ENCODE measurements at regions not wholly inside any gene's neighbourhood (a gene's known extent, or its start where the extent isn't known, plus 50 kb on each side); places are given as distances from the start of the nearest gene placed in this dataset.
"Not testable (repeated sequence)": the region's sequence is repeated elsewhere in the genome, so short reads cannot be mapped to it uniquely, and the experiment has no call there.

GRCh38 chr15:81880833-81881232 lies 165.0 kb downstream of the MEX3B start:
- no peak overlapping the region for H3K4me2 ChIP-seq

GRCh38 chr15:81880314-81880713 lies 165.5 kb downstream of the MEX3B start:
- H3K9me2 ChIP-seq (replicated peaks; ENCODE audit: insufficient read depth): no peaks in the 10 kb centered on the region

More at GRCh38 chr15:81880833-81881232, 165.0 kb downstream of the MEX3B start:
- Histone ChIP-seq H3K4me3 (no peak overlapping the region), H3K27me3 (no peaks in the 10 kb centered on the region), H3K4me1 (ENCODE audit: insufficient read depth) (no peaks in the 10 kb centered on the region), H3K27ac (no peak overlapping the region), H2AFZ (no peak overlapping the region), H3K9me3 (ENCODE audit: low read depth) (no peaks in the 10 kb centered on the region), H4K20me1 (ENCODE audit: insufficient read depth, poor library complexity, severe bottlenecking) (no peaks in the 10 kb centered on the region), H3K36me3 (replicated peaks; ENCODE audit: insufficient read depth, low read depth) (no peaks in the 10 kb centered on the region), H3K9me2 (replicated peaks; ENCODE audit: insufficient read depth) (no peaks in the 10 kb centered on the region), H3K79me2 (no peaks in the 10 kb centered on the region)
- WGBS (ENCODE audit: low lambda C conversion rate, missing lambda C conversion rate): 85% methylated on average over 5 of the region's 5 CpGs
- no peak for DNase-seq (ENCODE audit: low spot score)
- TF ChIP-seq CTCF (IDR thresholded peaks at IDR 0.05; ENCODE audit: poor library complexity) (no peak), EZH2 (IDR thresholded peaks at IDR 0.05; ENCODE audit: borderline replicate concordance) (no peak), EZH2phosphoT487 (IDR thresholded peaks at IDR 0.05; ENCODE audit: low read depth, severe bottlenecking, unreplicated experiment) (no peak)

GRCh38 chr15:81875717-81876116 lies 170.1 kb downstream of the MEX3B start:
- H3K4me3 ChIP-seq; H3K4me1 ChIP-seq (ENCODE audit: insufficient read depth): not testable (repeated sequence)

More at GRCh38 chr15:81880314-81880713, 165.5 kb downstream of the MEX3B start:
- H3K4me1 ChIP-seq (ENCODE audit: insufficient read depth): no peaks in the 10 kb centered on the region
- H3K9me3 ChIP-seq (ENCODE audit: low read depth): no peaks in the 10 kb centered on the region
- TF ChIP-seq EZH2phosphoT487 (IDR thresholded peaks at IDR 0.05; ENCODE audit: low read depth, severe bottlenecking, unreplicated experiment) (no peak), EZH2 (IDR thresholded peaks at IDR 0.05; ENCODE audit: borderline replicate concordance) (no peak), CTCF (IDR thresholded peaks at IDR 0.05; ENCODE audit: poor library complexity) (no peak)
- DNase-seq (ENCODE audit: low spot score): no peak
- no peak overlapping the region for H3K4me2 ChIP-seq
- H3K27me3 ChIP-seq: no peaks in the 10 kb centered on the region
- no peak overlapping the region for H3K27ac ChIP-seq
- no peaks in the 10 kb centered on the region for H4K20me1 ChIP-seq (ENCODE audit: insufficient read depth, poor library complexity, severe bottlenecking)
- H3K36me3 ChIP-seq (replicated peaks; ENCODE audit: insufficient read depth, low read depth): no peaks in the 10 kb centered on the region
- 90% methylated on average over 4 of the region's 4 CpGs for WGBS (ENCODE audit: low lambda C conversion rate, missing lambda C conversion rate)
- H2AFZ ChIP-seq: no peak overlapping the region
- H3K79me2 ChIP-seq: no peaks in the 10 kb centered on the region
- no peak overlapping the region for H3K4me3 ChIP-seq

GRCh38 chr15:81870746-81871106 lies 175.1 kb downstream of the MEX3B start:
- H3K4me2 ChIP-seq; H3K4me3 ChIP-seq; H3K36me3 ChIP-seq (replicated peaks; ENCODE audit: insufficient read depth, low read depth); H3K27me3 ChIP-seq; H3K9me2 ChIP-seq (replicated peaks; ENCODE audit: insufficient read depth); DNase-seq (ENCODE audit: low spot score); H3K27ac ChIP-seq; H2AFZ ChIP-seq; H4K20me1 ChIP-seq (ENCODE audit: insufficient read depth, poor library complexity, severe bottlenecking); H3K9me3 ChIP-seq (ENCODE audit: low read depth); H3K4me1 ChIP-seq (ENCODE audit: insufficient read depth); H3K79me2 ChIP-seq: not testable (repeated sequence)
- 66% methylated on average over 13 of the region's 29 CpGs for WGBS (ENCODE audit: low lambda C conversion rate, missing lambda C conversion rate)

More at GRCh38 chr15:81875717-81876116, 170.1 kb downstream of the MEX3B start:
- not testable (repeated sequence) for H3K9me2 ChIP-seq (replicated peaks; ENCODE audit: insufficient read depth); DNase-seq (ENCODE audit: low spot score); H3K79me2 ChIP-seq; H4K20me1 ChIP-seq (ENCODE audit: insufficient read depth, poor library complexity, severe bottlenecking); H3K4me2 ChIP-seq; H3K9me3 ChIP-seq (ENCODE audit: low read depth); H3K27ac ChIP-seq; H3K36me3 ChIP-seq (replicated peaks; ENCODE audit: insufficient read depth, low read depth); H3K27me3 ChIP-seq; H2AFZ ChIP-seq
- WGBS (ENCODE audit: low lambda C conversion rate, missing lambda C conversion rate): 100% methylated on average over 1 of the region's 1 CpG

GRCh38 chr15:81870062-81870745 lies 175.6 kb downstream of the MEX3B start:
- Histone ChIP-seq H2AFZ (peak overlapping the region; percentile 56), H3K27ac (peak overlapping the region; percentile 70), H3K4me2 (peak overlapping the region; percentile 65)
- not testable (repeated sequence) for H4K20me1 ChIP-seq (ENCODE audit: insufficient read depth, poor library complexity, severe bottlenecking); H3K9me2 ChIP-seq (replicated peaks; ENCODE audit: insufficient read depth); H3K9me3 ChIP-seq (ENCODE audit: low read depth); H3K36me3 ChIP-seq (replicated peaks; ENCODE audit: insufficient read depth, low read depth); H3K4me1 ChIP-seq (ENCODE audit: insufficient read depth); DNase-seq (ENCODE audit: low spot score); H3K27me3 ChIP-seq; H3K79me2 ChIP-seq; H3K4me3 ChIP-seq
- 75% methylated on average over 15 of the region's 16 CpGs for WGBS (ENCODE audit: low lambda C conversion rate, missing lambda C conversion rate)

Measured in hepatocyte (in vitro differentiated cells).